K562 (cell line): ENCODE measurements at regions not wholly inside any gene's neighbourhood (a gene's known extent, or its start where the extent isn't known, plus 50 kb on each side); places are given as distances from the start of the nearest gene placed in this dataset.

Experiments used
- ATAC-seq: fragments of 200-7000 bp; cut with Tn5 transposase; 3 replicates; pipeline ENCODE4 v1.9.1; 2020; ENCODE audit warnings: moderate library complexity
- BruUV-seq: library from RNA; stranded (reverse); fragments of 400-500 nt; replicated peaks from 2 replicates; lab custom pipeline; 2021; lab: Mats Ljungman, UMichigan
- CTCF ChIA-PET: fragments of 300-600 bp; formaldehyde crosslinking; extraction: SDS; loops from one replicate; lab custom pipeline; 2021; ENCODE audit warnings: low intra/inter-chr PET ratio; lab: Yijun Ruan, JAX
- POLR2A ChIA-PET: fragments of 300-600, 350-650 bp; sonication (Branson Sonifier 250); formaldehyde crosslinking; extraction: SDS; loops from one replicate; lab custom pipeline; 2021; ENCODE audit warnings: antibody characterized with exemption, inconsistent platforms; lab: Yijun Ruan, JAX
- DNase-seq, 4 experiments: peaks; one replicate each; pipeline versions ENCODE4 v3.0.0 to v3.0.0-alpha.2; 2011 to 2018; ENCODE audit warnings: low spot score in 3 of 4, mixed read lengths in 3 of 4; ENCODE audit errors: extremely low read depth in 1 of 4
- FAIRE-seq: peaks from 2 replicates; lab custom pipeline; 2011; peaks lifted over from hg19 to GRCh38; lab: Jason Lieb, UNC
- H2AFZ ChIP-seq: 2 replicates; pipeline ENCODE4 v1.6.0; 2011; ENCODE audit warnings: low read depth, low read length, control low read depth, inconsistent platforms
- H3K27ac ChIP-seq: fragments of 200-600 bp; 3 replicates; pipeline ENCODE4 v1.8.0; 2011; ENCODE audit warnings: low read depth, mild to moderate bottlenecking, control low read depth, inconsistent platforms, low read length, moderate library complexity, mixed read lengths; ENCODE audit errors: extremely low read depth
- H3K27me3 ChIP-seq, 2 experiments: fragments of 300-600 bp in 1 of 2; 2 replicates in 1 of 2; 3 replicates in 1 of 2; pipeline versions ENCODE4 v1.6.0 to v1.8.0; 2011; ENCODE audit warnings: inconsistent platforms in 2 of 2, low read length in 2 of 2, mild to moderate bottlenecking in 1 of 2, mixed read lengths in 1 of 2, moderate library complexity in 1 of 2; ENCODE audit not compliant: control insufficient read depth in 2 of 2, insufficient read depth in 2 of 2
- H3K36me3 ChIP-seq: fragments of 300-600 bp; 3 replicates; pipeline ENCODE4 v1.8.0; 2011; ENCODE audit warnings: mild to moderate bottlenecking, low read length, inconsistent platforms; ENCODE audit not compliant: control insufficient read depth, insufficient read depth
- H3K4me1 ChIP-seq, 2 experiments: fragments of 200-600 bp in 1 of 2; replicated peaks in 1 of 2; 2 replicates in 1 of 2; 3 replicates in 1 of 2; pipeline versions ENCODE4 v1.5.1 to v1.8.0; 2011; ENCODE audit warnings: inconsistent platforms in 2 of 2, low read length in 2 of 2, mild to moderate bottlenecking in 1 of 2, mixed read lengths in 1 of 2, moderate library complexity in 1 of 2; ENCODE audit not compliant: control insufficient read depth in 2 of 2, insufficient read depth in 2 of 2
- H3K4me2 ChIP-seq: 2 replicates; pipeline ENCODE4 v1.6.1; 2011; ENCODE audit warnings: low read length, control low read depth, inconsistent platforms, mixed read lengths; ENCODE audit not compliant: insufficient read depth
- H3K4me3 ChIP-seq: fragments of 200-600 bp; sonication (generic), shearing (Covaris generic); 2 replicates; pipeline ENCODE4 v1.5.1; 2016; ENCODE audit warnings: control low read depth, inconsistent platforms
- H3K79me2 ChIP-seq: fragments of 200-600 bp; 3 replicates; pipeline ENCODE4 v1.8.0; 2011; ENCODE audit warnings: low read length, inconsistent platforms; ENCODE audit not compliant: control insufficient read depth, insufficient read depth
- H3K9ac ChIP-seq, 2 experiments: 2 replicates each; pipeline versions ENCODE4 v1.6.0 to v1.6.1; 2011; ENCODE audit warnings: low read depth in 2 of 2, low read length in 2 of 2, control low read depth in 1 of 2, inconsistent platforms in 1 of 2, mild to moderate bottlenecking in 1 of 2, mixed read lengths in 1 of 2; ENCODE audit not compliant: insufficient read depth in 1 of 2
- H3K9me1 ChIP-seq: one replicate; pipeline ENCODE4 v1.6.0; 2011; ENCODE audit warnings: inconsistent platforms, mild to moderate bottlenecking, low read length, moderate library complexity; ENCODE audit not compliant: control insufficient read depth, insufficient read depth
- H3K9me3 ChIP-seq: replicated peaks from 2 replicates; pipeline ENCODE4 v1.5.1; 2011; ENCODE audit warnings: low read depth, low read length, inconsistent platforms; ENCODE audit not compliant: control insufficient read depth, insufficient read depth
- H4K20me1 ChIP-seq: replicated peaks from 2 replicates; pipeline ENCODE4 v1.6.1; 2011; ENCODE audit warnings: low read length, inconsistent platforms, mixed read lengths; ENCODE audit not compliant: control insufficient read depth, insufficient read depth
- BRD4 ChIP-seq: fragments of 200-600 bp; sonication (generic); IDR thresholded peaks from 2 replicates; pipeline ENCODE4 v1.6.1; 2017; ENCODE audit warnings: inconsistent platforms
- BRF1 ChIP-seq: IDR thresholded peaks from 3 replicates; pipeline ENCODE4 v1.6.1; 2011; ENCODE audit warnings: borderline replicate concordance, mild to moderate bottlenecking; ENCODE audit not compliant: insufficient read length; ENCODE audit errors: extremely low read depth
- CHD4 ChIP-seq: fragments of 200-600 bp; sonication (generic); IDR thresholded peaks from 3 replicates; pipeline ENCODE4 v1.6.1; 2012; ENCODE audit warnings: low read depth, mild to moderate bottlenecking, mixed read lengths, low read length, inconsistent platforms; ENCODE audit not compliant: insufficient read depth, insufficient replicate concordance, poor library complexity, severe bottlenecking
- EZH2 ChIP-seq: IDR thresholded peaks from 2 replicates; pipeline ENCODE4 v1.6.1; 2012; ENCODE audit warnings: low read depth, mild to moderate bottlenecking, inconsistent platforms, low read length, borderline replicate concordance
- ILK ChIP-seq: fragments of 450-650 bp; IDR thresholded peaks from 2 replicates; pipeline ENCODE4 v1.6.1; 2016; ENCODE audit warnings: missing genetic modification characterization, low read depth, mild to moderate bottlenecking, missing compliant biosample characterization, moderate library complexity, borderline replicate concordance
- NCOA6 ChIP-seq: fragments of 450-650 bp; IDR thresholded peaks from 2 replicates; pipeline ENCODE4 v1.6.1; 2017; ENCODE audit warnings: mild to moderate bottlenecking
- NONO ChIP-seq, 2 experiments: fragments of 200-400 bp in 1 of 2; fragments of 450-650 bp in 1 of 2; formaldehyde crosslinking in 1 of 2; IDR thresholded peaks; 2 replicates each; pipeline ENCODE4 v1.6.1; 2017; ENCODE audit warnings: low read depth in 2 of 2, mild to moderate bottlenecking in 2 of 2, moderate library complexity in 2 of 2, low read length in 1 of 2
- RBM25 ChIP-seq: fragments of 200-400 bp; formaldehyde crosslinking; IDR thresholded peaks from 2 replicates; pipeline ENCODE4 v1.6.1; 2018; ENCODE audit warnings: low read length, low read depth, moderate library complexity; ENCODE audit not compliant: severe bottlenecking
- RNF219 ChIP-seq: fragments of 250-450 bp; sonication (Bioruptor Pico); IDR thresholded peaks from 2 replicates; pipeline ENCODE4 v1.5.0; 2022; ENCODE audit warnings: mild to moderate bottlenecking
- SAFB2 ChIP-seq: fragments of 200-400 bp; formaldehyde crosslinking; IDR thresholded peaks from 2 replicates; pipeline ENCODE4 v1.6.1; 2018; ENCODE audit warnings: borderline replicate concordance, low read length, low read depth, moderate library complexity; ENCODE audit not compliant: severe bottlenecking
- THRAP3 ChIP-seq: fragments of 450-650 bp; IDR thresholded peaks from 2 replicates; pipeline ENCODE4 v1.6.1; 2016; ENCODE audit warnings: mild to moderate bottlenecking, inconsistent platforms, borderline replicate concordance
- ZNF318 ChIP-seq, 2 experiments: fragments of 450-650 bp; IDR thresholded peaks; 2 replicates each; pipeline ENCODE4 v1.6.1; 2016; ENCODE audit warnings: mild to moderate bottlenecking in 2 of 2, borderline replicate concordance in 1 of 2, low read depth in 1 of 2, moderate library complexity in 1 of 2
- ZNF41 ChIP-seq: fragments of 250-450 bp; sonication (Bioruptor Pico); conservative IDR thresholded peaks from 2 replicates; pipeline ENCODE4 v1.4.0; 2020; ENCODE audit warnings: mild to moderate bottlenecking
- in situ Hi-C: fragments of 300-500 bp; cut with MboI; formaldehyde crosslinking; loops from 4 replicates; pipeline ENCODE4 v1.15.0; 2018; ENCODE audit warnings: inconsistent platforms, mixed read lengths
- intact Hi-C: fragments of 100-400 bp; cut with micrococcal nuclease; formaldehyde crosslinking; loops from 2 replicates; pipeline ENCODE4 v1.14.2; 2022

- FAIRE-seq, result no peak
- H3K4me3 ChIP-seq, result no peak overlapping the region
- H2AFZ ChIP-seq, result no peak overlapping the region
- no peaks in the 10 kb centered on the region for H3K36me3 ChIP-seq
- ChIA-PET CTCF (no interaction called here), POLR2A (no interaction called here)
- ATAC-seq, result no peak
- no peaks in the 10 kb centered on the region; the same call in none of the 2 replicates for H3K9me3 ChIP-seq
- no TSS peak for BruUV-seq
- no peaks in the 10 kb centered on the region for H3K79me2 ChIP-seq
- H3K9me1 ChIP-seq, result no peaks in the 10 kb centered on the region
- no peak for DNase-seq
- no peaks in the 10 kb centered on the region; a peak in 1 of 5 replicates for H3K4me1 ChIP-seq
- in situ Hi-C loops (no loop called here), intact Hi-C loops (no loop called here)
- peaks cover 0 to 11% of the 10 kb centered on the region in 2 experiments; a peak in 2 of 5 replicates for H3K27me3 ChIP-seq
- H4K20me1 ChIP-seq, result no peaks in the 10 kb centered on the region
- no peak overlapping the region for H3K27ac ChIP-seq
- H3K9ac ChIP-seq, result no peak overlapping the region
- H3K4me2 ChIP-seq, result no peak overlapping the region
- TF ChIP-seq ZNF41 (CRISPR knock-in tag) (no peak), EZH2 (no peak), RNF219 (CRISPR knock-in tag) (no peak), CHD4 (no peak), ILK (tag) (no peak), SAFB2 (no peak), BRF1 (no peak), RBM25 (no peak), BRD4 (no peak), ZNF318 (IDR thresholded peaks at IDR 0.05; ENCODE audit: borderline replicate concordance in 1 of 2, low read depth in 1 of 2) (no peak), NCOA6 (no peak), THRAP3 (no peak), NONO (IDR thresholded peaks at IDR 0.05; ENCODE audit: low read depth in 2 of 2, low read length in 1 of 2) (no peak)
Measured at GRCh38 chr6:53209681-53210080, 61.0 kb upstream of the GCM1 start.
